HL-60 (cell line): ENCODE measurements at regions not wholly inside any gene's neighbourhood (a gene's known extent, or its start where the extent isn't known, plus 50 kb on each side); places are given as distances from the start of the nearest gene placed in this dataset.

Source experiments
- GABPA ChIP-seq: IDR thresholded peaks from 2 replicates; pipeline ENCODE4 v1.6.1; 2012; ENCODE audit warnings: low read depth
- POLR2AphosphoS5 ChIP-seq: IDR thresholded peaks from 2 replicates; pipeline ENCODE4 v1.6.1; 2012; ENCODE audit warnings: low read depth
- TF ChIP-seq, protein P1 (sequence below): IDR thresholded peaks from one replicate; pipeline ENCODE4 v1.5.1; 2011; ENCODE audit warnings: low read length, control low read depth, inconsistent platforms; ENCODE audit not compliant: insufficient read depth

DNA sequence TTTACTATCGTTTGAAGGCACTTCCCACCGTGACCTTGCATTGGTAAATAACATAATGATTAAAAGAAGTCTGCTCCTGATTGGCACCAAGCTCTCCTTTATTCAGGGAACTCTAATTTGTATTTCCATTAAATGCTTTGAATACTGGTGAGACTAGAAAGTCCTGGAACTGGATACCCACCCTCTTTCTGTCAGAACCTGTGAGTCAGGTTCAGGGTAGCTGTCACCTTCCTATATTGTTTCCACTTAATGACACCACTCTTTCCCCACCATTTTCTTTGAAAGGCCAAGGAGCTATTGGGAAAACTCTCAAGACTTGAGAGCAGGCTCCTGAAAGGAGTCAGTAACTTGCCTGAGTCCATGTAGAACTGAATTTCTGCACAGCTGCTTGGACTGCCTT, 55.9 kb upstream of the RASSF6 start:
- TF ChIP-seq, protein P1, sequence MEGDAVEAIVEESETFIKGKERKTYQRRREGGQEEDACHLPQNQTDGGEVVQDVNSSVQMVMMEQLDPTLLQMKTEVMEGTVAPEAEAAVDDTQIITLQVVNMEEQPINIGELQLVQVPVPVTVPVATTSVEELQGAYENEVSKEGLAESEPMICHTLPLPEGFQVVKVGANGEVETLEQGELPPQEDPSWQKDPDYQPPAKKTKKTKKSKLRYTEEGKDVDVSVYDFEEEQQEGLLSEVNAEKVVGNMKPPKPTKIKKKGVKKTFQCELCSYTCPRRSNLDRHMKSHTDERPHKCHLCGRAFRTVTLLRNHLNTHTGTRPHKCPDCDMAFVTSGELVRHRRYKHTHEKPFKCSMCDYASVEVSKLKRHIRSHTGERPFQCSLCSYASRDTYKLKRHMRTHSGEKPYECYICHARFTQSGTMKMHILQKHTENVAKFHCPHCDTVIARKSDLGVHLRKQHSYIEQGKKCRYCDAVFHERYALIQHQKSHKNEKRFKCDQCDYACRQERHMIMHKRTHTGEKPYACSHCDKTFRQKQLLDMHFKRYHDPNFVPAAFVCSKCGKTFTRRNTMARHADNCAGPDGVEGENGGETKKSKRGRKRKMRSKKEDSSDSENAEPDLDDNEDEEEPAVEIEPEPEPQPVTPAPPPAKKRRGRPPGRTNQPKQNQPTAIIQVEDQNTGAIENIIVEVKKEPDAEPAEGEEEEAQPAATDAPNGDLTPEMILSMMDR, result no peak
- TF ChIP-seq GABPA (no peak), POLR2AphosphoS5 (no peak)
